ENCODE measurements at regions not wholly inside any gene's neighbourhood (a gene's known extent, or its start where the extent isn't known, plus 50 kb on each side); places are given as distances from the start of the nearest gene placed in this dataset.

- TF ChIP-seq POLR2AphosphoS5 (IDR thresholded peaks at IDR 0.05; ENCODE audit: borderline replicate concordance, low read depth, low read length) (no peak), EZH2 (IDR thresholded peaks at IDR 0.05) (no peak), FOXP2 (optimal IDR thresholded peaks at IDR 0.05; ENCODE audit: control extremely low read depth, extremely low read length, insufficient read depth) (no peak)
Measured at GRCh38 chr1:238331557-238331956, 440.8 kb upstream of the ZP4 start.

All from SK-N-MC (cell line).